Ascending aorta (tissue), 2 donors: ENCODE measurements at regions not wholly inside any gene's neighbourhood (a gene's known extent, or its start where the extent isn't known, plus 50 kb on each side); places are given as distances from the start of the nearest gene placed in this dataset.

ENCODE experiments used
- DNase-seq, 2 donors: peaks; one replicate each; pipeline ENCODE4 v3.0.0-alpha.2; 2019; ENCODE audit warnings: low spot score in 2 of 2
- H3K27ac ChIP-seq, 2 donors: fragments of 200-600 bp; sonication (generic); one replicate each; pipeline ENCODE4 v1.5.1; 2016 to 2017; ENCODE audit warnings: mild to moderate bottlenecking in 1 of 2
- H3K27me3 ChIP-seq: fragments of 200-600 bp; sonication (generic); one replicate; pipeline ENCODE4 v1.5.1; 2017
- H3K36me3 ChIP-seq, 2 donors: fragments of 200-600 bp; sonication (generic); one replicate each; pipeline ENCODE4 v1.5.1; 2016
- H3K4me1 ChIP-seq, 2 donors: fragments of 200-600 bp; sonication (generic); one replicate each; pipeline ENCODE4 v1.5.1; 2016 to 2017; ENCODE audit warnings: mild to moderate bottlenecking in 1 of 2
- H3K4me3 ChIP-seq, 2 donors: fragments of 200-600 bp; sonication (generic); one replicate each; pipeline ENCODE4 v1.5.1; 2016 to 2017; ENCODE audit warnings: mild to moderate bottlenecking in 1 of 2
- H3K9me3 ChIP-seq, 2 donors: fragments of 200-600 bp; sonication (generic); one replicate each; pipeline ENCODE4 v1.5.1; 2016
- intact Hi-C: fragments of 100-400 bp; cut with DNase I; formaldehyde crosslinking; loops from one replicate; pipeline ENCODE4 v1.15.1; 2023
- TF ChIP-seq, protein P1 (sequence below), 3 experiments: fragments of 200-600 bp in 2 of 3; fragments of 450-650 bp in 1 of 3; sonication (generic) in 2 of 3; IDR thresholded peaks; one replicate each; pipeline ENCODE4 v1.5.1; 2016 to 2019; ENCODE audit warnings: antibody characterized with exemption in 3 of 3, mild to moderate bottlenecking in 1 of 3, moderate library complexity in 1 of 3

DNA sequence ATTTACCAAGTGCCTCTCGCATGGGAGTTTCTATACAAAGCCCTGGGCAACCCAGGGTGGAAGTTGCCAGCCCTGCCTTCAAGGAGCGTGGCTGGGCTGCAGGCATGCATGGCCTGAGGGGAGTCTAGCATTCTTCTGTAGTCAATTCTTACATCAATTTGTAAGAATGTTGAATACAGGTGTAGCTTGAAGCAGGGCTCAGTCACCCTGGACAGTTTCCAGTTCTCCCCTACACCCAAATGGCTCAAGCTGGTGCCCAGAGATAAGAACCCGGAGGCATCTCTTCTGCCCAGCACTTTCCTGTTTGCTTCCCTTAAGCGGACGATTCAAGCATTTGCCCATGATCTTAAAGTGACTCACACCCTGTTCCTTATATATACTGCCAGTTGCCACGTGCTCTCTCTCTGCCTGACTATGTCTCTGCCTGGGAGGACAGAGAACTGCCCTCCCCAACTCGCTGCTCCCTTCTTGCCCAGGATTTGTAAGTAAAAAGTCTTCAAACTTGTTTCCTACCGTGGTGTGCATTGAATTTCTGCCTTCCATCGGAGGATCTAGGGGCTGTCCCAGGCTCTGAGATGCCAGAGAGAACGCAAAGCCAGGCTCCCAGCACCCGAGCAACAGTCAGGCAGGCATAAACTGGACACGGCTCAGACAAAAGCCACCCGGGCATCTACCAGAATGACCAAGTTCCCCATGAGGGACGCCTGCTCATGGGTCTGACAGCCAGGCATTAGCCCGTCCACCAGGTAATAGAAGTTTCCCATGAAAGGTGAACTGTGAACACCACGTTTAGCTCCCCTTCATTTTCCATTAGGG, 50.9 kb upstream of the AJAP1 start:
- TF ChIP-seq, protein P1, sequence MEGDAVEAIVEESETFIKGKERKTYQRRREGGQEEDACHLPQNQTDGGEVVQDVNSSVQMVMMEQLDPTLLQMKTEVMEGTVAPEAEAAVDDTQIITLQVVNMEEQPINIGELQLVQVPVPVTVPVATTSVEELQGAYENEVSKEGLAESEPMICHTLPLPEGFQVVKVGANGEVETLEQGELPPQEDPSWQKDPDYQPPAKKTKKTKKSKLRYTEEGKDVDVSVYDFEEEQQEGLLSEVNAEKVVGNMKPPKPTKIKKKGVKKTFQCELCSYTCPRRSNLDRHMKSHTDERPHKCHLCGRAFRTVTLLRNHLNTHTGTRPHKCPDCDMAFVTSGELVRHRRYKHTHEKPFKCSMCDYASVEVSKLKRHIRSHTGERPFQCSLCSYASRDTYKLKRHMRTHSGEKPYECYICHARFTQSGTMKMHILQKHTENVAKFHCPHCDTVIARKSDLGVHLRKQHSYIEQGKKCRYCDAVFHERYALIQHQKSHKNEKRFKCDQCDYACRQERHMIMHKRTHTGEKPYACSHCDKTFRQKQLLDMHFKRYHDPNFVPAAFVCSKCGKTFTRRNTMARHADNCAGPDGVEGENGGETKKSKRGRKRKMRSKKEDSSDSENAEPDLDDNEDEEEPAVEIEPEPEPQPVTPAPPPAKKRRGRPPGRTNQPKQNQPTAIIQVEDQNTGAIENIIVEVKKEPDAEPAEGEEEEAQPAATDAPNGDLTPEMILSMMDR (IDR thresholded peaks at IDR 0.05) = no peak
- no peak overlapping the region for H3K27ac ChIP-seq
- H3K27me3 ChIP-seq = no peaks in the 10 kb centered on the region
- intact Hi-C loops = no loop called here
- H3K4me3 ChIP-seq = no peak overlapping the region
- H3K36me3 ChIP-seq = no peaks in the 10 kb centered on the region
- no peak for DNase-seq
- H3K4me1 ChIP-seq = no peaks in the 10 kb centered on the region
- no peaks in the 10 kb centered on the region for H3K9me3 ChIP-seq
